IMR-90 (cell line): ENCODE measurements at regions not wholly inside any gene's neighbourhood (a gene's known extent, or its start where the extent isn't known, plus 50 kb on each side); places are given as distances from the start of the nearest gene placed in this dataset.

Experiments used
- ATAC-seq: fragments of 200-7000 bp; cut with Tn5 transposase; 2 replicates; pipeline ENCODE4 v1.9.1; 2020; ENCODE audit warnings: low read depth, mild to moderate bottlenecking, moderate library complexity
- BruUV-seq: library from RNA; stranded (reverse); fragments of 400-500 nt; replicated peaks from 2 replicates; lab custom pipeline; 2021; lab: Mats Ljungman, UMichigan
- CTCF ChIA-PET: fragments of 300-600 bp; formaldehyde crosslinking; extraction: SDS; loops from one replicate; lab custom pipeline; 2021; ENCODE audit warnings: antibody characterized with exemption; lab: Yijun Ruan, JAX
- POLR2A ChIA-PET: fragments of 300-600 bp; sonication (Branson Sonifier 250); formaldehyde crosslinking; loops from one replicate; lab custom pipeline; 2022; ENCODE audit warnings: antibody characterized with exemption; ENCODE audit not compliant: unreplicated experiment; lab: Charles Lee
- DNase-seq: peaks from one replicate; pipeline ENCODE4 v3.0.0; 2013
- H2AFZ ChIP-seq: replicated peaks from 2 replicates; pipeline ENCODE3; 2013; ENCODE audit warnings: low read length, mild to moderate bottlenecking; ENCODE audit not compliant: poor library complexity
- H2AK5ac ChIP-seq: 2 replicates; pipeline ENCODE4 v1.6.1; 2013; ENCODE audit warnings: low read depth, low read length, inconsistent platforms
- H2AK9ac ChIP-seq: replicated peaks from 2 replicates; pipeline ENCODE3; 2013; ENCODE audit warnings: mild to moderate bottlenecking, low read depth, low read length, moderate library complexity; ENCODE audit not compliant: poor library complexity
- H2BK120ac ChIP-seq: 2 replicates; pipeline ENCODE4 v1.6.1; 2013; ENCODE audit warnings: low read depth, low read length, inconsistent platforms
- H2BK15ac ChIP-seq: 3 replicates; pipeline ENCODE4 v1.6.1; 2013; ENCODE audit warnings: low read depth, low read length, inconsistent platforms
- H2BK20ac ChIP-seq: 2 replicates; pipeline ENCODE4 v1.6.1; 2013; ENCODE audit warnings: low read depth, mild to moderate bottlenecking, inconsistent platforms, low read length, moderate library complexity
- H2BK5ac ChIP-seq: 2 replicates; pipeline ENCODE4 v1.6.1; 2013; ENCODE audit warnings: mild to moderate bottlenecking, low read depth, low read length, inconsistent platforms; ENCODE audit not compliant: poor library complexity, severe bottlenecking
- H3K14ac ChIP-seq: replicated peaks from 2 replicates; pipeline ENCODE4 v1.6.1; 2013; ENCODE audit warnings: low read depth, low read length, inconsistent platforms
- H3K18ac ChIP-seq: 2 replicates; pipeline ENCODE4 v1.6.1; 2013; ENCODE audit warnings: low read depth, low read length, control low read depth
- H3K23ac ChIP-seq: 2 replicates; pipeline ENCODE4 v1.6.1; 2013; ENCODE audit warnings: low read depth, low read length, inconsistent platforms
- H3K27ac ChIP-seq: 2 replicates; pipeline ENCODE4 v1.5.1; 2013; ENCODE audit warnings: mild to moderate bottlenecking, control low read depth, low read length; ENCODE audit not compliant: insufficient read depth
- H3K27me3 ChIP-seq: 2 replicates; pipeline ENCODE4 v1.6.1; 2013; ENCODE audit warnings: low read length; ENCODE audit not compliant: control insufficient read depth, insufficient read depth
- H3K36me3 ChIP-seq: 2 replicates; pipeline ENCODE4 v1.6.1; 2013; ENCODE audit warnings: low read length, mixed read lengths; ENCODE audit not compliant: control insufficient read depth, insufficient read depth
- H3K4ac ChIP-seq: 2 replicates; pipeline ENCODE4 v1.6.1; 2013; ENCODE audit warnings: low read depth, low read length, inconsistent platforms
- H3K4me1 ChIP-seq: 2 replicates; pipeline ENCODE4 v1.6.1; 2013; ENCODE audit warnings: low read length, mixed read lengths; ENCODE audit not compliant: control insufficient read depth, insufficient read depth
- H3K4me2 ChIP-seq: 2 replicates; pipeline ENCODE4 v1.6.1; 2013; ENCODE audit warnings: low read depth, mild to moderate bottlenecking, control low read depth, low read length, moderate library complexity
- H3K4me3 ChIP-seq: 2 replicates; pipeline ENCODE4 v1.5.1; 2013; ENCODE audit warnings: low read depth, mild to moderate bottlenecking, control low read depth, low read length, moderate library complexity; ENCODE audit not compliant: insufficient read depth
- H3K56ac ChIP-seq: 2 replicates; pipeline ENCODE4 v1.6.1; 2013; ENCODE audit warnings: low read length, inconsistent platforms; ENCODE audit not compliant: insufficient read depth; ENCODE audit errors: extremely low read depth
- H3K79me1 ChIP-seq, 2 experiments: 2 replicates each; pipeline ENCODE4 v1.6.1; 2013; ENCODE audit warnings: low read length in 2 of 2, inconsistent platforms in 1 of 2, low read depth in 1 of 2
- H3K9ac ChIP-seq: 2 replicates; pipeline ENCODE4 v1.6.1; 2013; ENCODE audit warnings: low read depth, low read length, control low read depth
- H3K9me1 ChIP-seq: 2 replicates; pipeline ENCODE4 v1.6.1; 2013; ENCODE audit warnings: low read length, inconsistent platforms; ENCODE audit not compliant: insufficient read depth
- H3K9me3 ChIP-seq: 2 replicates; pipeline ENCODE4 v1.6.1; 2013; ENCODE audit warnings: low read length; ENCODE audit not compliant: control insufficient read depth, insufficient read depth
- H4K20me1 ChIP-seq: 2 replicates; pipeline ENCODE4 v1.6.1; 2013; ENCODE audit warnings: low read length, inconsistent platforms; ENCODE audit not compliant: insufficient read depth
- H4K5ac ChIP-seq: 2 replicates; pipeline ENCODE4 v1.6.1; 2013; ENCODE audit warnings: mild to moderate bottlenecking, low read depth, low read length, control low read depth
- H4K8ac ChIP-seq, 2 experiments: 2 replicates each; pipeline ENCODE4 v1.6.1; 2013; ENCODE audit warnings: low read depth in 2 of 2, low read length in 2 of 2, control low read depth in 1 of 2, inconsistent platforms in 1 of 2
- H4K91ac ChIP-seq: 2 replicates; pipeline ENCODE4 v1.6.1; 2013; ENCODE audit warnings: low read depth, low read length, inconsistent platforms; ENCODE audit not compliant: insufficient read depth
- BHLHE40 ChIP-seq: fragments of 150-350 bp; IDR thresholded peaks from 2 replicates; pipeline ENCODE4 v1.6.1; 2016; ENCODE audit warnings: mild to moderate bottlenecking, low read depth, low read length
- WGBS, 2 experiments: methylation state at CpG; one replicate each; pipeline versions ENCODE4 v1.1.5 to v1.1.7; 2013; ENCODE audit warnings: missing lambda C conversion rate in 2 of 2; ENCODE audit not compliant: insufficient read length in 1 of 2; ENCODE audit errors: extremely low coverage in 2 of 2; 5-methylcytosine and 5-hydroxymethylcytosine counted together
- dilution Hi-C: fragments of 300-500 bp; cut with HindIII; formaldehyde crosslinking; loops from one replicate; pipeline ENCODE4 v1.14.3; 2018; ENCODE audit warnings: low sequenced_read_pairs; ENCODE audit not compliant: unreplicated experiment
- in situ Hi-C: fragments of 300-500 bp; cut with MboI; formaldehyde crosslinking; loops from 3 replicates; pipeline ENCODE4 v1.14.3; 2019; ENCODE audit warnings: low sequenced_read_pairs, inconsistent platforms, mixed read lengths
- intact Hi-C: fragments of 100-400 bp; cut with micrococcal nuclease; formaldehyde crosslinking; loops from 2 replicates; pipeline ENCODE4 v1.10.0; 2022

DNA sequence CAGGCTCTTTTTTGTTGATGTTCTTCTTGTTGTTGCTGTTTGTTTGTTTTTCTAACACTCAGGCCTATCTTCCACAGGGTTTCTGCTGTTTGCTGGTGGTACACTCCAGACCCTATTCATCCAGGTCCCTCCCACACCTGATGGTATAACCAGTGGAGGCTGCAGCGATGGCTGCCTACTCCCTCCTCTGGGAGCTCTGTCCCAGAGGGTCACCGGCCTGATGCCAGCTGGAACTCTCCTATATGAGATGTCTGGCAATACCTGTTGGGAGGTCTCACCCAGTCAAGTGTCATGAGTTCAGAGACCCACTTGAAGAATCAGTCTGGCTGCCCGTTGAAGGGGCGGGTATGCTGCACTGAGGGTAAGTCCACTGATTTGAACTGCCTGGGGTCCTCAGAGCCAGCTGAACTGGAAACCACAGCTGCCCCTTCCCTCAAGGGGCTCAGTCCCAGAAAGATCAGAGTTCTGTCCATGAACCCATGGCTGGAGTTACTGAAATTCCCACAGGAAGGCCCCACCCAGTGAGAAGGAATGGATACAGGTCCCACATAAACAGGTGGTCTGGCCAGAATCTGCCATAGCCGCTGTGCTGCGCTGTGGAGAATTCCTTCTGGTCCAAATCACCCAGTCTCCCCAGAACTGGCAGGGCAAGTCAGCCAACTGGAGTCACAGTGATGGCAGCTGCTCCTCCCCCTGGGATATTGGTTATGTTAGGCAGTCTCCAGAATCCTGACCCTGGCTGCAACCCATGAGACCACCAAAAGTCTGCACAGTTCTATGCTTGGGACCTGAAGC lies 664.4 kb downstream of the FRK start:
- no peaks in the 10 kb centered on the region for H3K79me1 ChIP-seq
- no peak overlapping the region for H2BK120ac ChIP-seq
- in situ Hi-C loops (no loop called here), intact Hi-C loops (no loop called here), dilution Hi-C loops (no loop called here)
- H3K9me1 ChIP-seq, result no peaks in the 10 kb centered on the region
- no peak overlapping the region for H3K4me3 ChIP-seq
- H2BK15ac ChIP-seq, result no peak overlapping the region
- WGBS, 2 experiments, result 40% methylated on average over 2 of the region's 6 CpGs; no CpG with 5 or more reads in 1 of the 2 experiments
- no peak overlapping the region for H2BK20ac ChIP-seq
- no peaks in the 10 kb centered on the region for H3K27me3 ChIP-seq
- CTCF ChIA-PET, result no interaction called here
- ATAC-seq (no peak), DNase-seq (no peak)
- H3K14ac ChIP-seq, result no peak overlapping the region
- BruUV-seq, result no TSS peak
- H3K4me1 ChIP-seq, result no peaks in the 10 kb centered on the region
- H3K27ac ChIP-seq, result no peak overlapping the region
- H4K91ac ChIP-seq, result no peak overlapping the region
- H2AFZ ChIP-seq, result no peak overlapping the region
- H2BK5ac ChIP-seq, result no peak overlapping the region
- no peak overlapping the region for H3K18ac ChIP-seq
- H3K9ac ChIP-seq, result no peak overlapping the region
- POLR2A ChIA-PET, result no interaction called here
- no peaks in the 10 kb centered on the region for H4K20me1 ChIP-seq
- H3K36me3 ChIP-seq, result no peaks in the 10 kb centered on the region
- no peak overlapping the region for H2AK9ac ChIP-seq
- peaks cover 12% of the 10 kb centered on the region; the same call in 1 of the 2 replicates for H3K9me3 ChIP-seq
- no peak overlapping the region for H3K4ac ChIP-seq
- no peak overlapping the region for H3K23ac ChIP-seq
- H3K56ac ChIP-seq, result no peak overlapping the region
- no peak for TF ChIP-seq BHLHE40
- no peak overlapping the region for H2AK5ac ChIP-seq
- H3K4me2 ChIP-seq, result no peak overlapping the region
- H4K5ac ChIP-seq, result no peak overlapping the region
- no peak overlapping the region for H4K8ac ChIP-seq
